Stromal cell of bone marrow (primary cell): ENCODE measurements at regions not wholly inside any gene's neighbourhood (a gene's known extent, or its start where the extent isn't known, plus 50 kb on each side); places are given as distances from the start of the nearest gene placed in this dataset.
"Not testable (repeated sequence)": the region's sequence is repeated elsewhere in the genome, so short reads cannot be mapped to it uniquely, and the experiment has no call there.

Experiments
- DNase-seq: peaks from one replicate; pipeline ENCODE4 v3.0.0-alpha.2; 2012; ENCODE audit warnings: low read depth

DNA sequence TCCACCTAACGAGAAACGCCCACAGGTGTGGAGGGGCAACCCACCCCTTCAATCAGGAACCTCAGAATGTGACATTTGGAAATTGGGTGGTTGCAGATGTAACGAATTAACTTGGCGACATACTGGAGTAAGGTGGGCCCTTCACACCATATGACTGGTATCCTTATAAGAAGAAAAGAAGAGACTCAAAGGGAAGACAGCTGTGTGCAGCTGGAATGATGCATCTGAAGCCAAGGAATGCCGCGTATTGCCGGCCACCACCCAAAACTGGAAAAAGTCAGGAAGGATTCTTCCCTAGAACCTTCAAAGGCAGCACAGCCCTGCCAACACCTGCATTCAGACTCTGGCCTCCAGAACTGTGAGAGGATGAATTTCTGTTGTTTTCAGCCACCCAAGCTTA, 270.0 kb upstream of the FRG2C start:
- DNase-seq = not testable (repeated sequence)

GRCh38 chr3:75394562-75395360, 269.4 kb upstream of the FRG2C start:
- DNase-seq = not testable (repeated sequence)

DNA sequence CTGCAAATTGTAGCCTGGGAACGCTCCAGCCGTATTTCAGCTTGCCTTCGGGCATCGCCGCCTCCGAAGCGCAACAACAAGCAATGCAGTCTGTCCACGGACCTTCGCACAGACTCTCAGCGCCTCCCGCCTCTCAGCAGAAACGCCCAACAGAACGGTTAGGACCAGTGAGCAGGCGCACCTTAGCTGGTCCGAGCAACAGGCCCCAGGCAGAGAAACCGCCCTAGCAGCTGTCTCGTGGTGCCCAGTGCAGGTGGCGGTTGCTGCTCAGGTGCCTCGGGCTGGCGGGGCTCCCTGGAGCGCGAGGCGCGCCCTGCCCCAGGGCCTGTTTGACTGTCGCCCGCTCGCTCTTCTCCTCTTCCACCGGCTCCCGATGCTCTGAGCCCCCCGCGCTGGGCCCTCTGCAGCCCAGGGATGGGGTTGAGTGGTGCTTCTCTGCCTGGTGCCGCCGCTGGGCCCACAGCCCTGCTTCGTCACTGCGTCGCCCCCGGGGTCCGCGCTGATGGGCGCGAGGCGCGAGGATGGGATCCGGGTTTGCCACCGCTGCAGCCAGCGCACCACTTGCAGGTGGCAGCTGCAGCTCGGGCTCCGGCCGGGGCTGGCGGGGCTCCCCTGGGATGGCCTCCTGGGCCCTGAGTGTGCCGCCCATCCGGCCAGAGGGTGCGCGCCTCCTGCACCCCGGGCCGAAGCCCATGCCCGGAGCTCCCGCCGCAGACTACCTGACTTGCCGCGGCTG, 268.4 kb upstream of the FRG2C start:
- DNase-seq = no peak

GRCh38 chr3:75396316-75396802, 267.8 kb upstream of the FRG2C start:
- DNase-seq = no peak

DNA sequence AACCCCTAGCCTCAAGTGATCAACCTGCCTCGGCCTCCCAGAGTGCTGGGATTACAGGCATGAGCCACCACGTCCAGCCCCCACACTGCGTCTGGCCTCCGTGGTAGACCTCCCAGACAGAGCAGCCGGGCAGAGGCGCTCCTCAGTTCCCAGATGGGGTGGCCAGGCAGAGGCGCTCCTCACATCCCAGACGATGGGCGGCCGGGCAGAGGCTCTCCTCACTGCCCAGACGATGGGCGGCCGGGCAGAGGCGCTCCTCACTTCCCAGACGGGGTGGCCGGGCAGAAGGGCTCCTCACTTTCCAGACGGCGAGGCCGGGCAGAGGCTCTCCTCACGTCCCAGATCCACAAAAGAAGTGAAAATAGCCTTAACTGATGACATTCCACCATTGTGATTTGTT, 266.6 kb upstream of the FRG2C start:
- DNase-seq = not testable (repeated sequence)

DNA sequence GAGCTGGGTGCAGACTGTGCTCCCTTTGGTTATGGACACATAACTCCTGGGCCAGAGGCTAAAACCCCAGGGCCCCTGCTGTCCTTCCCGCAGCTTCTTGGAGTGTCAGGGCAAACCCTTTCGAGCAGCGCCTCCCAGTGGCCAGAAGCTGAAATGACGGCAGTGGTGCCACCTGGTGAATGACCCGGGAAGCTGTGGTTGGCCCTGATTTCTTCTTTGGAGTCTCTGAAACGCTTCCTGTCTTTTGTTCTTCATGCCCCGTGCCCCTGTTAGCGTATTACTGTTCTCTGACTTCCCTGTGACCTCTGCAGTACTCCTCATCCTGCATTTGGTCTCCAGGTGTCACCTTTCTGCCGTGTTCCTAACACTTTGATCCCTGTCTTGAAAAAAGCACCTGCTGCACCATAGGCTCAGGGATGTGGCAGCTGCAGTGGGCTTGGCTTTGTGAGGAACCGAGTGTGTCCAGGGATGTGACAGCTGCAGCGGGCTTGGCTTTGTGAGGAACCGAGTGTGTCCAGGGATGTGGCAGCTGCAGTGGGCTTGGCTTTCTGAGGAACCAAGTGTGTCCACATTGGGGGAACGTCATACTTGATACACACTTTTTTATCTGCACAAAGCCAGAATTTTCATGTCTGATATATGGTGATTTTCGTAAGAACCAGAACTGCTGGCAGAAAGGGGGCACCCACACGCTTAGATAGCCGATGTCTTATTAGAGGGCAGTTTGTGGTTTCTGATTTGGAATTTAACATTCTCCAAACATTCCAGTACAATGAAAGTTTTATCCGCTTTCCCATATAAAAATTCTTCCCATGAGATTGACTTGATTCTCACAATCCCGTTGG, 241.8 kb upstream of the FRG2C start:
- not testable (repeated sequence) for DNase-seq

DNA sequence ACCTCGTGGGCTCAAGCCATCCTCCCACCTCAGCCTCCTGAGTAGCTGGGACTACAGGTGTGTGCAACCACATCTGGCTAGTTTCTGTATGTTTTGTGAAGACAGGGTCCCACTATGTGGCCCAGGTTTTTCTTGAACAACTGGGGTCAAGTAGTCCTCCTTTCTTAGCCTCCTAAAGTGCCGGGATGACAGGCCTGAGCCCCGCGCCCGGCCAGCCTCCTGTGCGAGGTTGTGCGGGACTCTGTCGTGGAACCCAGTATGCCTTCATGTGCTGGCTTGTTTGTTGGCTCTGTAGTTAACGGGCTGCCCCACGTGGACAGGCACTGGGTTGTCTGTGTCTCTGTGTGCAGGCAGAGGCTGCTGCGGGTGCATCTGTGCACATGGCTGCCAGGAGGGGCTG, 238.7 kb upstream of the FRG2C start:
- not testable (repeated sequence) for DNase-seq

DNA sequence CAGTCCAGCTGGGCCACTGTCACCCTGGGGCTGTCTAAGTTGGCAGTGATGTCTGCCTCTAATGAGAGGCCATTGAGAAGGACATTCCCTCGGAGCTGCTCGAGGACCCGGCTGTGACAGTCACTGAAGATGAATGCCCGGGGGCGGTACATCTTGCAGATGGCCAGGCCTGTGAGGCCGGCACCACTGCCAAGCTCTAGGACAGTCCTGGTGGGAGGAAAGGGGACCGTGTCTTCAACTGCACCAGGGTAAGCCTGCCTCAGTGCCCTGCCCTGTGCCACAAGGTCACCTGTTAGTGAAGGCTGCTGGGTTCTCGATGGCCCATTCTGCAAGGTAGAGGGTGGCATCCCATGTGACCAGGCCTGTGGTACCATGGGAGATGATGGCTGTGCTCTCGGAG, 236.6 kb upstream of the FRG2C start:
- DNase-seq = not testable (repeated sequence)

DNA sequence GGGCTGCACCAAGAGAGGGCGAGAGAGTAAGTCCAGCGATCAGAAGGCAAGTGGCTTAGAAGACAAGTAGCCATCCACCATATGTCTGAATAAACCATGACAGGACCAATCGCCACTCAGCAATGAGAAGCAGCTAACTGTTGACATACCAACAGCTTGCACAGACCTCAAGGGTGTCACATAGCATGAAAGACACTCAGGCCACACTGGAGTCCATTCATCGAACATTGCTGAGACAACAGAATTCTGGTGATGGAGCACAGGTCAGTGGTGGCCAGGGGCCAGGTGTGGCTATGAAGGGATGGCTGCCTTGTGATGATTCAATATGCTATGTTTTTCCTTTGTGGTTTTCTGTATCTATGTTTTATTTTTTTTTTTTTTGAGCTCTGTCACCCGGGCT, 236.2 kb upstream of the FRG2C start:
- DNase-seq = not testable (repeated sequence)

DNA sequence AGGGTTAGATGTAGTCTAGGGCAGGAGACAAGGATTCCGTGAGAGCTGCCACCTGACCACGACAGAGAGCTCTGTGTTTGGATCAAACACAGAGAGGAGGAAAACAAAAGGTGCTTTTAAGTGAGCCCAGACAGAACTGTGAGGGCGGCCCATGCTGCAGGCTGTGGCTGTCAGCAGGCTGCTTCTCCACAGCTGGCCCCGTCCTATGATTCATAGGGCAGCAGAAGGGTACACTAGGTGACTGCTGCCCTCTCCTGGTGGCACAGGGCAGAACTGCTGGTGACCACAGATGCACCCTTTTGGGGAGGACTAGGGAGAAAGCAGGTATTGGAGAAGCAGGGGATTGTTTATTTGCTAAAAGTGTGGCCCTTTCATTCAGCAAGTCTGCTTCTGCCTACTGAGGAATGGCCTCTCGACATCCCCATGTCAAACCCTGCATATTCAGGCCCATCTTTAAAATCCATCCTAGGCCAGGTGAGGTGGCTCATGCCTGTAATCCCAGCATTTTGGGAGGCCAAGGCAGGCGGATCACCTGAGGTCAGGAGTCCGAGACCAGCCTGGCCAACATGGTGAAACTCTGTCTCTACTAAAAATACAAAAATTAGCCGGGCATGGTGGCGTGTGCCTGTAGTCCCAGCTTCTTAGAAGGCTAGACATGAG, 234.4 kb upstream of the FRG2C start:
- DNase-seq = peak; percentile 54

DNA sequence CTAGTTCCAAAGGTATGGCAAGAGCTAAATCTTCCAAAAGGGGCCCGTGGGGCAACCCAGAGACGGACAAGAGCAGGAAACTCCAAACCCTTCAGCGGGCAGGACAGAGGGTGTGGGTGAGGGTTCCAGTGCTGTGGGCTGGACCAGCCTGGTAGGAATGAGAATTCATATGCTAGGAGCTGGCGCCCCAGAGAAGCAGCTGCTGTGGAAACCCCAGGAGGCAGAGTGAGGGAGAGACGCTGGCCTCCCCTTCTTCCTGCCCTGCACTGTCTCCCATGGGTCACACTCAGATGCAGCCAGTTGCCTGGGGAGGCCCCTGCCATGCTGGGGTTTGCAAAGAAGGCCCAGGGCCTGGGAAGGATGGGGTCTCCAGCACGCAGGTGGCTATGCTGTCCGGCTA, 233.7 kb upstream of the FRG2C start:
- not testable (repeated sequence) for DNase-seq

DNA sequence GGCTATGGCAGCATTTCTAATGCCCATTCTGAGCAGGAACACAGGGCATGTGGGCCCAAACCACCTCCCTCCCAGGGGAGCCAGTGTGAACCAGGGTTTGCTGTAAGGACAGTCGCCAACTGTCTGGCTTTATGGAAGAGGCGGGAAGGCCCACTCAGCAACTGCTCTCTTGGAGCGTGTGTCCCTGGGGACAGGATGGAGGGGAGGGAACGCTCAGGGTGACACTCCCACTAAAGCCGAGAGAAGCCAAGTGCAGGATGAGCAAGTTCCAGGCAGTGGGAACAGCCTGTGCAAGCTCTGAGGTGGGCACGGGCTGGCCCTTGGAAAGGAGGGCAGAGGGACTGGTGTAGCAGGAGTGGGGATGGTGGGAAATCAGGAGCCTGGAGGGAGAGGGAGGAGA, 233.0 kb upstream of the FRG2C start:
- not testable (repeated sequence) for DNase-seq

DNA sequence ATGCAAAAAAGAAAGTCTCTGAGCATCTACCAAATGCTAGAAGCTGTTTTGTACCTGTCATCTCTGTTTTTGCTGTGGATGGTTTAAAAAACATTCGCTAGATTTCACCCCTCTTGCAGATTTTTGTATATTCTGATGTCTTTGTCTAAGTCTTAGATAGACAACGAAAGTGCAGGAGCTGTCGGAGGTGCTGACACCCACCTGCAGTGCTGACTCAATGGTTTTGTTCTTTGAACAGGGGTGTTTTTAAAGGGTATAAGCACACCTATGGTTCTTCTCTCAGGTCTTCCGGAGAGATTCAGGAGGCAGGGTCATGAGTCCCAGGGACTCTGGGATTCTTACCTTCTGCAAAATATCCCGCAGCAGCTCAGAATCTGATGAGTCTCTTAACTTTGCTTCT, 231.7 kb upstream of the FRG2C start:
- not testable (repeated sequence) for DNase-seq

GRCh38 chr3:75432885-75433284, 231.2 kb upstream of the FRG2C start:
- DNase-seq = peak; percentile 98

DNA sequence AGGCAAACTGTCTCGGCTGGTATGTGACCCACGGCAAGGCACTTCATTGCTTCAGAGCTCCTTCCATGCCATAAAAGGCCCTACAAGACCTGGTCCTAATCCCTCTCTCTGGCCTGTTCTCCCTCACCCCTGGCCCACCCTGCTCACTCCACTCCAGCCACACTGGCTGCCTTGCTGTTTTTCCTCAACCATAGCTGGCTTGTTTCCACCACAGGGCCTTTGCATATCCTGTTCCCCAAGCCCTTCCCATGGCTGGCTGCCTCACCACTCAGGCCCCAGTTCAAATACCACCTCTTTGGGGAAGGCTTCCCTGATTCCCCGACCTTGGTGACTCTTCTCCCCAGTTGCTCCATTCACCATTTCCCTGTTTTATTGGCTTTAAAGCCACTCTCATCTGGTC, 230.8 kb upstream of the FRG2C start:
- not testable (repeated sequence) for DNase-seq

- peak; percentile 53 for DNase-seq
Measured at GRCh38 chr3:75434276-75434912, 229.7 kb upstream of the FRG2C start.

GRCh38 chr3:75434913-75435793, 229.0 kb upstream of the FRG2C start:
- peak; percentile 96 for DNase-seq

GRCh38 chr3:75435794-75436400, 228.2 kb upstream of the FRG2C start:
- not testable (repeated sequence) for DNase-seq

DNA sequence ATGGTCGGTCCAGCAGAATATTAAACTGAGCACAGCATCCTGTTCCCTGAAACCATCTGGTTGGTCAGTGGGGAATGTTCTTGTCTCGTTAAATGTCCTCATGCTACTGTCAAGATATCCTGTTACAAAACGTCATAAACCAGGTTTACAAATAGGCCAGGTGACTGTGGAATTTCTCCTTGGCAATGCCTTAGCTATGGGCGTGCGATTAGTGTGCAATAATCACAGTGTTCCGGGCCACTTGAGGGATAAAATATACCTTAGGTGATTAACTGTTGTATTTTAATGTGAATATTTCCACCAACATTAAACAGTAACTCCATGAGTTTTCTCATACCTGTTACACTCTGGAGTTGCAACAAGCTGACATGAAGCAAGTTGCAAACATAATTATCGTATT, 223.1 kb upstream of the FRG2C start:
- DNase-seq = not testable (repeated sequence)

DNA sequence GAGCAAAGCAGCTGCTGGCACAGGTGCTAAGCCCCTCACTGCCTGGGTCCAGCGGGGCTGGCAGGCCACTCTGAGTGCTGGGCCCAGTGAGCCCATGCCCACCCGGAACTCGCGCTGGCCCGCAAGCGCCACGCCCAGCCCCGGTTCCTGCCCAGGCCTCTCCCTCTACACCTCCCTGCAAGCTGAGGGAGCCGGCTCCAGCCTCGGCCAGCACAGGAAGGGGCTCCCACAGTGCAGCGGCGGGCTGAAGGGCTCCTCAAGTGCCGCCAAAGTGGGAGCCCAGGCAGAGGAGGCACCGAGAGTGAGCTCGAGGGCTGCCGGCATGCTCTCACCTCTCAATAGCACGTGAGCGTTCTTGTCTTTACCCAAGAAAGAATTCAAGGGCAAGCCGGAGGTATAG, 219.5 kb upstream of the FRG2C start:
- DNase-seq = not testable (repeated sequence)
